ENCODE measurements at regions not wholly inside any gene's neighbourhood (a gene's known extent, or its start where the extent isn't known, plus 50 kb on each side); places are given as distances from the start of the nearest gene placed in this dataset.
A peak's percentile ranks its signal among the peaks of the same experiment; 100 is the strongest.

DNA sequence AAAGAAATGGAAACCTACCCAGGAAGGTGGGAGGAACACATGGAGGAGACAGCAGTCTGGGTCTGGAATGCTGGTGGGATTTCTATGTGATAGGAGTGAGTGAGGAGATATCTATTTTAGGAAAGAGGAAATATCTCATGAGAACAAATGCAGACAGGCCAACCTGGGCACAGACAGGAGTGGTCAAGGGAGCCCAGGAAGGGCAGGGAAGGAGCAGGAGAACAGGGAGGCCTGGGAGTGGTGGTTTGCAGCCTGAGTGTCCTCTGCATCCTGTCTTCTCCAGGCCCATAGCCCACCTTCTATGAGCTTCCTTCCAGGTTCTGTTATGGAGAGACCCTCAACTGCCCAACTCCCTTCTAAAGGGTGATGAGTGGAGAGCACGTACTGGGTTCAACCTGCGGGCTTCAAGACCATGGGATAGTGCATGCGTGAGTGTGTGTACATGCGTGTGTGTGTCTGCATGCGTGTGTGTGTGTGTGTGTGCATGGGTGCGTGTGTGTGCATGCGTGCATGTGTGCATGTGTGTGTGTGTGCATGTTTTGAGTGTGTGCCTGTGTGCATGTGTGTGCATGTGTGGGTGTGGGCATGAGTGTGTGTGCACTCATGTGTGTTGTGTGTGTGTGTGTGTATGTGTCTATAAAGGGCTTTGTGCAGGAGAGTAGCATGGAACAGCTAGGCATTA is 200.1 kb downstream of the CXCL12 start:
- H3K4me2 ChIP-seq (ENCODE audit: insufficient read depth in 1 of 2, low read depth in 2 of 2, low read length in 2 of 2) = no peak overlapping the region
- H3K4ac ChIP-seq (replicated peaks; ENCODE audit: insufficient read length, low read depth, low read length) = no peak overlapping the region
- H3K4me1 ChIP-seq (replicated peaks in 1 of 4; ENCODE audit: control insufficient read depth in 3 of 4, insufficient read depth in 4 of 4, low read length in 3 of 4) = peaks cover 0 to 3% (median under 1%) of the 10 kb centered on the region in 4 experiments; a peak in 2 of 7 replicates
- H2BK5ac ChIP-seq (ENCODE audit: low read depth, low read length) = no peak overlapping the region
- no peak overlapping the region for H4K91ac ChIP-seq (replicated peaks; ENCODE audit: insufficient read length, low read length)
- ChIA-PET POLR2A (ENCODE audit: partially characterized antibody) (no interaction called here), CTCF (ENCODE audit: partially characterized antibody) (interaction anchor here (0.6 to 0.7 kb wide), 2 partner anchors 186 to 643 kb away, joined by 3 to 4 read pairs; no protein-coding TSS in a partner anchor)
- no peak for FAIRE-seq
- H3K79me2 ChIP-seq (ENCODE audit: control insufficient read depth in 1 of 2, insufficient read depth in 2 of 2, low read length in 2 of 2) = no peaks in the 10 kb centered on the region
- no peaks in the 10 kb centered on the region for H4K20me1 ChIP-seq (replicated peaks in 1 of 2; ENCODE audit: control insufficient read depth in 1 of 2, insufficient read depth in 2 of 2, low read length in 2 of 2)
- H3K27ac ChIP-seq (ENCODE audit: low read depth, low read length) = no peak overlapping the region
- no peaks in the 10 kb centered on the region for H3K27me3 ChIP-seq (replicated peaks in 1 of 4; ENCODE audit: control insufficient read depth in 3 of 4, extremely low read depth in 1 of 4, insufficient read depth in 3 of 4, low read length in 3 of 4)
- H2AFZ ChIP-seq (ENCODE audit: low read length) = no peak overlapping the region
- DNase-seq (ENCODE audit: low read depth in 1 of 2, low spot score in 2 of 2) = peak in 1 of 2 experiments; percentile 33
- H3K79me1 ChIP-seq (ENCODE audit: low read depth, low read length) = no peaks in the 10 kb centered on the region
- H3K14ac ChIP-seq (ENCODE audit: insufficient read length) = no peak overlapping the region
- H3K9me3 ChIP-seq (ENCODE audit: insufficient read depth in 2 of 2, low read depth in 1 of 2, low read length in 1 of 2) = no peaks in the 10 kb centered on the region
- H2AK5ac ChIP-seq (ENCODE audit: low read depth, low read length) = no peak overlapping the region
- H2BK15ac ChIP-seq (ENCODE audit: low read length) = no peak overlapping the region
- no peak overlapping the region for H3K56ac ChIP-seq (replicated peaks; ENCODE audit: insufficient read length, low read depth, low read length)
- H3K23ac ChIP-seq (ENCODE audit: insufficient read length) = no peak overlapping the region
- H2BK20ac ChIP-seq (ENCODE audit: low read length) = no peak overlapping the region
- H4K8ac ChIP-seq (ENCODE audit: extremely low read depth, insufficient read depth, low read length) = no peak overlapping the region
- no peak overlapping the region for H3K4me3 ChIP-seq (ENCODE audit: extremely low read depth in 1 of 4, insufficient read depth in 2 of 4, low read depth in 3 of 4, low read length in 4 of 4)
- no peak overlapping the region for H2BK12ac ChIP-seq (ENCODE audit: low read depth, low read length)
- WGBS, 2 experiments (ENCODE audit: extremely low coverage in 1 of 2, insufficient coverage in 1 of 2, insufficient read length in 1 of 2, insufficient replicate concordance in 2 of 2, low coverage in 1 of 2, low lambda C conversion rate in 2 of 2, missing lambda C conversion rate in 1 of 2) = 97% methylated on average over 6 of the region's 7 CpGs; no CpG with 5 or more reads in 1 of the 2 experiments
- no peaks in the 10 kb centered on the region for H3K36me3 ChIP-seq (ENCODE audit: control insufficient read depth in 2 of 4, insufficient read depth in 4 of 4, low read length in 3 of 4)
- no peak overlapping the region for H3K18ac ChIP-seq (ENCODE audit: extremely low read depth, low read length)
- no peak overlapping the region for H2BK120ac ChIP-seq (replicated peaks; ENCODE audit: low read depth, low read length)
- no peaks in the 10 kb centered on the region for H3K23me2 ChIP-seq (ENCODE audit: low read depth, low read length)
- H3K9ac ChIP-seq (replicated peaks in 1 of 4; ENCODE audit: extremely low read depth in 1 of 4, low read depth in 3 of 4, low read length in 3 of 4) = no peak overlapping the region
- no peak overlapping the region for H4K5ac ChIP-seq (ENCODE audit: insufficient read length, low read depth, low read length)
- no peak for TF ChIP-seq TAF1 (IDR thresholded peaks at IDR 0.05; ENCODE audit: low read depth, low read length)
- TF ChIP-seq EP300 (IDR thresholded peaks at IDR 0.05; ENCODE audit: borderline replicate concordance in 1 of 2, low read depth in 2 of 2, low read length in 2 of 2) = no peak
- TF ChIP-seq, protein P1, sequence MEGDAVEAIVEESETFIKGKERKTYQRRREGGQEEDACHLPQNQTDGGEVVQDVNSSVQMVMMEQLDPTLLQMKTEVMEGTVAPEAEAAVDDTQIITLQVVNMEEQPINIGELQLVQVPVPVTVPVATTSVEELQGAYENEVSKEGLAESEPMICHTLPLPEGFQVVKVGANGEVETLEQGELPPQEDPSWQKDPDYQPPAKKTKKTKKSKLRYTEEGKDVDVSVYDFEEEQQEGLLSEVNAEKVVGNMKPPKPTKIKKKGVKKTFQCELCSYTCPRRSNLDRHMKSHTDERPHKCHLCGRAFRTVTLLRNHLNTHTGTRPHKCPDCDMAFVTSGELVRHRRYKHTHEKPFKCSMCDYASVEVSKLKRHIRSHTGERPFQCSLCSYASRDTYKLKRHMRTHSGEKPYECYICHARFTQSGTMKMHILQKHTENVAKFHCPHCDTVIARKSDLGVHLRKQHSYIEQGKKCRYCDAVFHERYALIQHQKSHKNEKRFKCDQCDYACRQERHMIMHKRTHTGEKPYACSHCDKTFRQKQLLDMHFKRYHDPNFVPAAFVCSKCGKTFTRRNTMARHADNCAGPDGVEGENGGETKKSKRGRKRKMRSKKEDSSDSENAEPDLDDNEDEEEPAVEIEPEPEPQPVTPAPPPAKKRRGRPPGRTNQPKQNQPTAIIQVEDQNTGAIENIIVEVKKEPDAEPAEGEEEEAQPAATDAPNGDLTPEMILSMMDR (IDR thresholded peaks at IDR 0.05; ENCODE audit: control extremely low read depth in 1 of 3, insufficient read depth in 1 of 3, low read depth in 1 of 3, low read length in 3 of 3) = no peak
- no peak for TF ChIP-seq MAX (IDR thresholded peaks at IDR 0.05)
- TF ChIP-seq MAFK (IDR thresholded peaks at IDR 0.05; ENCODE audit: low read depth, low read length) = no peak
- TF ChIP-seq CHD1 (IDR thresholded peaks at IDR 0.05; ENCODE audit: low read depth, low read length) = no peak
- TF ChIP-seq TCF12 (IDR thresholded peaks at IDR 0.05; ENCODE audit: low read depth, low read length) = no peak
- no peak for TF ChIP-seq HDAC2 (IDR thresholded peaks at IDR 0.05; ENCODE audit: borderline replicate concordance in 1 of 2, low read depth in 2 of 2, low read length in 2 of 2)
- TF ChIP-seq RBBP5 (IDR thresholded peaks at IDR 0.05; ENCODE audit: borderline replicate concordance, low read depth, low read length) = no peak

Data from H1 (cell line).